WERI-Rb-1 (cell line): ENCODE measurements at regions not wholly inside any gene's neighbourhood (a gene's known extent, or its start where the extent isn't known, plus 50 kb on each side); places are given as distances from the start of the nearest gene placed in this dataset.

Experiments
- DNase-seq: peaks from one replicate; pipeline ENCODE4 v3.0.0-alpha.2; 2020
- H3K27ac ChIP-seq: fragments of 250-450 bp; sonication (Bioruptor Pico); 2 replicates; pipeline ENCODE4 v1.5.1; 2020; ENCODE audit warnings: mild to moderate bottlenecking, moderate library complexity
- H3K27me3 ChIP-seq: fragments of 250-450 bp; sonication (Bioruptor Pico); 2 replicates; pipeline ENCODE4 v1.5.1; 2021; ENCODE audit warnings: mild to moderate bottlenecking, low read depth, moderate library complexity; ENCODE audit not compliant: insufficient read depth, severe bottlenecking
- H3K36me3 ChIP-seq: fragments of 250-450 bp; sonication (Bioruptor Pico); 2 replicates; pipeline ENCODE4 v1.5.1; 2020; ENCODE audit warnings: mild to moderate bottlenecking, moderate library complexity
- H3K4me3 ChIP-seq: 2 replicates; pipeline ENCODE4 v1.5.1; 2011; ENCODE audit warnings: low read depth, mild to moderate bottlenecking, control low read depth, low read length
- H3K9me3 ChIP-seq: fragments of 250-450 bp; sonication (Bioruptor Pico); 2 replicates; pipeline ENCODE4 v1.5.1; 2021; ENCODE audit warnings: mild to moderate bottlenecking, moderate library complexity; ENCODE audit not compliant: severe bottlenecking
- TF ChIP-seq, protein P1 (sequence below): IDR thresholded peaks from 2 replicates; pipeline ENCODE4 v1.5.1; 2011; ENCODE audit warnings: low read depth, mild to moderate bottlenecking, control low read depth, inconsistent platforms, low read length

DNA sequence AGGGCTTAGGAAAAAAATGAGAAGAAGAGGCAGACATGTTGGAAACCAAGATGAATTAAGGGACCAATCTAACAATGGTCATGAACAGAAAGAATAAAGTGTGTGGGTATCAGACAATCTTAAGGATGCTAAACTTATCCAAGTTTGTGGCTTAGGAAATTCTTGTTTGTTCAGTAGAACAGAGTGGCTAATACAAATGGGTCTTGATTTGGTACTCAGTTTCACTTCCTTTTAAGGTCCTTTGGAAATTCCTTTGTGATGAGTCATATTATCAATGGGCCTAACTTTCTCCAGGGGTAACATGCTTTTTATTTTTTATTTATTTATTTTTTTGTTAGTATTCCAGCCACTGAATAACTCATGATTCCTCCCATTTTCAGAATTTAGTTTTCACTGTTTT, 1154.7 kb upstream of the FLRT2 start:
- Histone ChIP-seq H3K9me3 (no peaks in the 10 kb centered on the region), H3K27me3 (no peaks in the 10 kb centered on the region), H3K36me3 (no peaks in the 10 kb centered on the region), H3K4me3 (no peak overlapping the region), H3K27ac (no peak overlapping the region)
- TF ChIP-seq, protein P1, sequence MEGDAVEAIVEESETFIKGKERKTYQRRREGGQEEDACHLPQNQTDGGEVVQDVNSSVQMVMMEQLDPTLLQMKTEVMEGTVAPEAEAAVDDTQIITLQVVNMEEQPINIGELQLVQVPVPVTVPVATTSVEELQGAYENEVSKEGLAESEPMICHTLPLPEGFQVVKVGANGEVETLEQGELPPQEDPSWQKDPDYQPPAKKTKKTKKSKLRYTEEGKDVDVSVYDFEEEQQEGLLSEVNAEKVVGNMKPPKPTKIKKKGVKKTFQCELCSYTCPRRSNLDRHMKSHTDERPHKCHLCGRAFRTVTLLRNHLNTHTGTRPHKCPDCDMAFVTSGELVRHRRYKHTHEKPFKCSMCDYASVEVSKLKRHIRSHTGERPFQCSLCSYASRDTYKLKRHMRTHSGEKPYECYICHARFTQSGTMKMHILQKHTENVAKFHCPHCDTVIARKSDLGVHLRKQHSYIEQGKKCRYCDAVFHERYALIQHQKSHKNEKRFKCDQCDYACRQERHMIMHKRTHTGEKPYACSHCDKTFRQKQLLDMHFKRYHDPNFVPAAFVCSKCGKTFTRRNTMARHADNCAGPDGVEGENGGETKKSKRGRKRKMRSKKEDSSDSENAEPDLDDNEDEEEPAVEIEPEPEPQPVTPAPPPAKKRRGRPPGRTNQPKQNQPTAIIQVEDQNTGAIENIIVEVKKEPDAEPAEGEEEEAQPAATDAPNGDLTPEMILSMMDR, result no peak
- no peak for DNase-seq

DNA sequence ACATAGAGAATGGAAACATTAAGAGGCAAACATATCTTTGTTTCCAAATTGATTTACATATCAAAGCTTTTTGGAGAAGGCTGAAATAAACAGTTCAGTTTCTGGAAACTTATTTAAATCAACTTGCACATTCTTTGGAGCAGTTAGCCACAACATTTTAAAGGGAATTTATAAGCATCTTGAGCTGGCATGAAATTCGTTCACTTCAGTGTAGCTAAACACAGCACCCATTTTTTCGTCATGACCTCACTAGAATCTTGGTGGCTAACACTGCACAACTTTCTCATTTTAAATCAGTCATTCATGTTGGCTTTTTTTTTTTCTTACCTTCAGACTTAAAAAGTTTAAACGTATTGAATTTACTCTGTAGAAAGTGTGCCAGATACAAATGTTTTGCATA, 1139.9 kb upstream of the FLRT2 start:
- TF ChIP-seq, protein P1, result no peak
- DNase-seq, result no peak
- no peaks in the 10 kb centered on the region for H3K27me3 ChIP-seq
- H3K36me3 ChIP-seq, result no peaks in the 10 kb centered on the region
- no peak overlapping the region for H3K27ac ChIP-seq
- no peak overlapping the region for H3K4me3 ChIP-seq
- H3K9me3 ChIP-seq, result no peaks in the 10 kb centered on the region

DNA sequence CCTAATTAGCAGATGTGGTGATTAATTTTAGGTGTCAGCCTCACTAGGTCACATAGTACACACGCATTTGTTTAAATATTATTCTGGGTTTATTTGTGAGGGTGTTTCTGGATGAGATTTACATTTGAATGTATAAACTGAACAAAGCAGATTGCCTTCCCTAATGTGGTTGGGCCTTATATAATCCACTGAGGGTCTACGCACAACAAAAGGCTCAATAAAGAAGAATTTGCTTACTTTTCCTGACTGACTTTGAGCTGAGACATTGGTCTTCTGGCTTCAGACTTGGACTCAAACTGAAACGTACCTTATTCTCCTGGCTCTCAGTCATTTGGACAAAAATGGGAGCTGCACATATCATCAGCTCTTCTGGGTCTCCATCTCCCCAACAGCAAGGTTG, 1132.3 kb upstream of the FLRT2 start:
- DNase-seq, result no peak
- Histone ChIP-seq H3K27ac (no peak overlapping the region), H3K9me3 (no peaks in the 10 kb centered on the region), H3K27me3 (no peaks in the 10 kb centered on the region), H3K36me3 (no peaks in the 10 kb centered on the region), H3K4me3 (no peak overlapping the region)
- TF ChIP-seq, protein P1, result no peak

DNA sequence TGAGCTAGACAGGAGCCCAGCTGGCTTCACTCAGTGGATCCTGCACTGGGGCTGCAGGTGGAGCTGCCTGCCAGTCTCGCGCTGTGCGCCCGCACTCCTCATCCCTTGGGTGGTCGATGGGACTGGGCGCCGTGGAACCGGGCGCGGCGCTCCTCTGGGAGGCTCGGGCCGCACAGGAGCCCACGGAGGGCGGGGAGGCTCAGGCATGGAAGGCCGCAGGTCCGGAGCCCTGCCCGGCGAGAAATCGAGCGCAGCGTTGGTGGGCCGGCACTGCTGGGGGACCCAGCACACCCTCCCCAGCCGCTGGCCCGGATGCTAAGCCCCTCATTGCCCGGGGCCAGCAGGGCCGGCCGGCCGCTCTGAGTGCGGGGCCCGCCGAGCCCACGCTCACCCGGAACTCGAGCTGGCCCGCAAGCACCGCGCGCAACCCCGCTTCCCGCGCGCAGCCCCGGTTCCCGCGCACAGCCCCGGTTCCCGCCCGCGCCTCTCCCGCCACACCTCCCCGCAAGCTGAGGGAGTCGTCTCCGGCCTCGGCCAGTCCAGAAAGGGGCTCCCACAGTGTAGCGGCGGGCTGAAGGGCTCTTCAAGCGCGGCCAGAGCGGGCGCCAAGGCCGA, 1130.5 kb upstream of the FLRT2 start:
- no peaks in the 10 kb centered on the region for H3K9me3 ChIP-seq
- no peaks in the 10 kb centered on the region for H3K36me3 ChIP-seq
- TF ChIP-seq, protein P1, result no peak
- no peak overlapping the region for H3K4me3 ChIP-seq
- no peak for DNase-seq
- H3K27ac ChIP-seq, result no peak overlapping the region
- H3K27me3 ChIP-seq, result no peaks in the 10 kb centered on the region

DNA sequence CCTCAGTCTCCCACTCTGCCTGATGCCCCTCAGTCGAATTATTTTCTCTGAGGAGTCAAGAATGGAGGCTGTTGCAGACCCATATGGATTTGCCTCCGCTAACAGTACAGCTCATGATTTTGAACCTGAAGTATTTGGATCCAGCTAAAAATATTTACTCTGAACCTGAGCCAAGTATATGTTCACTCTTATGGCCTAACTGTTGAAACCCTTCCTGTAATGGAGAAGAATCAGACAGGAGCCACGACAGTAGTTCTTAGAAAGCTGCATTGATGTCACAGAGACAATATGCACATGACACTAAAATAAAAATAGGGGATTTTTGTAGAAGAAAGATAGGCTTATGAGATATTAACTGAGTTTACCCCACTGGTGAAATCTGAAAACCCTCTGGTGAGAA, 1128.3 kb upstream of the FLRT2 start:
- Histone ChIP-seq H3K4me3 (no peak overlapping the region), H3K36me3 (no peaks in the 10 kb centered on the region), H3K27ac (no peak overlapping the region), H3K9me3 (no peaks in the 10 kb centered on the region), H3K27me3 (no peaks in the 10 kb centered on the region)
- TF ChIP-seq, protein P1, result no peak
- DNase-seq, result no peak

DNA sequence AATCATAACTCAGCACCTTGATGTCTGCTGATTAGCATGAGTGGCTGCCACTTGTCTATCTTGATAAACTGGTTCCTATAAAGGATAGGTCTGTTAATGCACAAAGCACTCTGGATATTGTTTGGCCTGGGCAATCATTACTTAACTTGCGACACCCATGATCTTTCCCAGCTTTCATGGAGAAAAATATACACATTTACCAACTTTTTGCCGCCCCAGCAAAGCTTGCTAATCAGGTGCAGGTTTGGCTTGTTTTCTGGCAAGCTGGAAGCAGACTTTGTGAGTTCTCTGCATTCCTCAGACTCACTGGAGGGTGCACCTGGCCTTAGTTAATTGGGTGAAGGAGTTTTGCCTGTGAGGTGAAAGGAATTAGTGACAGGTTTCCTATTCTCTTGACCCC, 1126.4 kb upstream of the FLRT2 start:
- no peaks in the 10 kb centered on the region for H3K36me3 ChIP-seq
- no peak overlapping the region for H3K4me3 ChIP-seq
- no peaks in the 10 kb centered on the region for H3K27me3 ChIP-seq
- no peak for DNase-seq
- H3K9me3 ChIP-seq, result no peaks in the 10 kb centered on the region
- H3K27ac ChIP-seq, result no peak overlapping the region
- TF ChIP-seq, protein P1, result no peak
